GM21529 (cell line): ENCODE measurements at regions not wholly inside any gene's neighbourhood (a gene's known extent, or its start where the extent isn't known, plus 50 kb on each side); places are given as distances from the start of the nearest gene placed in this dataset.

Source experiments
- ATAC-seq: cut with Tn5 transposase; IDR thresholded peaks from one replicate; pipeline ENCODE4 v1.9.1; 2021; ENCODE audit not compliant: unreplicated experiment

DNA sequence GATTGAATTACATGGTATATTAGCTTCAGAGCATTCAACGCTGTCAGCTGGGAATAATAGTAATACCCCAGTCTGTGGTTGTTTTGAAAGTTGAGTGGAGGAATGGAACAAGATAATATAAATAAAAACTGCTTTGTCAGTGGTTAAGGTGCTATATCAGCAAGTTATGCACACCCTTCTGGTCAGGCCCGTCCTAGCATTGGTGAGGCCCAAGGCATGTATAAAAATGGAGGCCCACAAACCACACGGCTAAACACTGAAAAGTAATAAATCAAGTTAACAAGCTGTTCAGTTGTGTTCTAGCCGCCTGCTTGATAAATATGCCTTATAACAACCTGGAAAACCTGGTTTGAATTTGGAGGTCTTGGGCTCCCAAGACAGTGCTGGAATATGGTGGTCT lies 77.4 kb downstream of the PSMG1 start:
- no peak for ATAC-seq

DNA sequence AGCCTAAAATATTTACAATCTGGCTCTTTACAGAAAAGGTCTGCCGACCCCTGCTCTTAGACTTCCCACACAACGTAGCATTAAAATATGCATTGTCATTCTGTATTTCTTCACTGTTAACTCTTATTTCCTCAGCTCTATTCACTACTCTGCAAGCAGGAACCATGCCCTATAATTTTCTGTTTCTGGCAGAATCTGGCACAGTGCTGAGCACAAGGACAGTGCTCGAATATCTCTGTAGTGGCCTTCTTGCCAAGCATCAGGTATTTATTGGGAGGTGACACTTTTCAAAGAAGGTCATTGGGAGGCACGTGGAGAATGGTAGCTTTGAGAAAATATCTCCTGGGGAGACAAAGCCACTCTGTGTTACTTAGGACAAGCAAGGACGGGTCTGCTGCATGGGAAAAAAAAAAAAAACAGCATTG lies 77.9 kb downstream of the PSMG1 start:
- ATAC-seq: no peak

DNA sequence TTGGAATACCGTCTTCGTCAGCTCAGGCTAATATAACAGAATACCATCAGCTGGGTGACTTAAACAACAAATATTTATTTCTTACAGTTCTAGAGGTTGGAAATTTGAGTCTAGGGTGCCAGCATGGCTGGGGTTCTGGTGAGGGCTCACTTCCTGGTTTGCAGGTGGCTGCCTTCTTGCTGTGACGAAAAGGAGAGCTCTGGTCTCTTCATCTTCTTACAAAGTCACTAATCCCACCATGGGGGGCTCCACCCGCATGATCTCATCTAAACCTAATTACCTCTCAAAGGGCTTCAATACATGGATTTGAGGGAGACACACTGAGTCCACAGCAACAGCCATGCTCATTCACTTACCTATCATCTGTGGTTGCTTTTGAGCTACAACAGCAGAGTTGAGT lies 78.3 kb downstream of the PSMG1 start:
- no peak for ATAC-seq

DNA sequence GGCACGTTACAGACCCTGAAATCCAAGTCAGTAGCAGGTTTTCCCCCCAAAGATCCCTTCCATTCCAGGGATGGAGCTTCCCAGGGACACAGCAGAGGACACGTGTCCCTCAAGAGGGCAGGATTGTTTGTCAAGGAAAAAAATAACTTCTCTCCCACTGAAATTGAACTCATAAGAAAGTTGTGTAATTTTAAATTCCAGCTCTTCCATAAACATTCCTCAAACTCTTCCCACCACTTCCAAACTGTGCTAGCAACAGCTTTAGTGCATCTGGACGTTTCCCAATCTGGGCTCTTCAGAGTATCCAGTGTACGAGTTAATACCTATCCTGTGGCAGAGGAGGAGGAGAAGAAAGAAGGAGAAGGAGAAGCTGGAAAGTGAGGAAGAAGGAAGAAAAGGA lies 79.6 kb downstream of the PSMG1 start:
- no peak for ATAC-seq

DNA sequence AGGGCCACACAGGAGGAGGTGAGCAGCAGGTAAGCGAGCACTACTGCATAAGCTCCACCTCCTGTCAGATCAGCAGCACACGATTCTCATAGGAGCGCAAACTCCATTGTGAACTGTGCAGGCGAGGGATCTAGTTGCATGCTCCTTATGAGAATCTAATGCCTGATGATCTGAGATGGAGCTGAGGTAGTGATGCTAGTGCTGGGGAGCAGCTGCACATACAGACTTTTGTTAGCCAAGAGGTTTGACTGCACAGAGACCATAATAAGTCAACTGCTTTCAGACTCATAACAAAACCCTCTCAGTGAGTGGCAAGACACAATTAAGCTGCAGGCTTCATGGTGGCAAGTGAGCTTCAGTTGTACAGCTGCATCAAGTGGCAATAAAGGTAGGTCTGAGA lies 83.4 kb downstream of the PSMG1 start:
- no peak for ATAC-seq

DNA sequence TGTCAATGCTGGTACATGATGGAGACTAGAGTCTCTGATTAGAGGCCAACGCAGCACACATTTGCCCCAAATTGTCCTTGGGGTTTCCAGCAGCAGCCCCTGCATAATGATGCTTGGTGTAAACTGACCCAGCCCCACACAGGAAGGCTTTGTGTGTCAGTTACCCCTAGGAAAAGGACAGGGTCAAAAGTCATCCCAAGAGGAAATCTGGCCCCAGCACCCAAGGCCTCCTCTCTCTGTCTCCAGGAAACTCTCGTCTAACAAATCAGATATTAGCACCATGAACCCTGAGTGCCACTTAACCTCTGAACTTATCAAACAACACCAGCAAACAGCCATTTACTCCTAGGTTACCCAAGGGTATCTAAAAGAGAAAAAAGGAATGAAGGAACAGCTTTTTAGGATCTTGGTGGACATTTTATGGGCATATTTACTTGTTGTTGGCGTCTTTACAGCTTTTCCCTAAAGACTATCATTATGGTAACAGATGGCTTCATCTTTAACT lies 84.5 kb downstream of the PSMG1 start:
- ATAC-seq: no peak

DNA sequence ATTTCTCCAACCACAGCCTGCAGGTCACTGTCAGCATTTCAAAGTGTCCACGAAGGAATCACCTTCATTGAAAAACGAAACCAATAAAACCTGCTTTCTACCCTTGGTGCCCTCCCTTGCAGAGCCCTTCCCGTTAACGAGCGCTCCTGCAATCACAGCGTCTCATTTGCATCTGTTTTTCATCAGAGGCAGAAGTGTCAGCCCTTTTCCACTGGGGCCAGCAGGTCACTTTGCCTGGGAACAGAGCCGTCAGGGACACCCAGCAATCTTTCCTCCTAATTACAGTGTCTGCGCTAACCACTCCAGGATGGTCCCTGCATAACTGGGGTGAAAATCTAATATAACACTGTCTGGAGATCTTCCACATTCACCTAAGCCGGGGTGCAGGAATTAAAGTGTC lies 85.3 kb downstream of the PSMG1 start:
- no peak for ATAC-seq

DNA sequence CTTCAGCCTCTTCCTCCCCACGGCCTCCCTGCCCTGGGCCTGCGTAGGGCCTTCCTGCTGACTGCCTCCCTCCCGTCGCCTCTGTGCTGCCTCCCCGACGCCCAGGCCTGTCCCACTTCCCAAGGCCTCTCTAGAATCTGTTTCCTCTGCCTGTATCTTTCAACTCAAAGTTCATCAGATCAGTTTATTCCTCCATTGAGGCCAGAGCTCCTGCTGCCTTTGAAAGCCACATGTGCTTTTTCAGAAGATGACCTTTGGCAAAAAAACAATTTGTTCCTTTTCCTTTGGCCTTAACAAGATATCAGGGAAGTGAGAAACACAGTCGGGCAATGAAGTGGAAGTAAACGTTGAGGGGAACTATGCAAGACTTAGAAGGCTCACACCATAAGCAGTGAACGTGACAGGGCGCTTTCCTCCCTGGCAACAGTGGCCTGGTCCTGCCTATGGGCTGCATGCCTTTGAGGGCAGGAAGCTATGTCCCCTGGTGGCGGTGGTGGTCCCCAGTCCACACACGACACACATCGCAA lies 85.9 kb downstream of the PSMG1 start:
- ATAC-seq: no peak

DNA sequence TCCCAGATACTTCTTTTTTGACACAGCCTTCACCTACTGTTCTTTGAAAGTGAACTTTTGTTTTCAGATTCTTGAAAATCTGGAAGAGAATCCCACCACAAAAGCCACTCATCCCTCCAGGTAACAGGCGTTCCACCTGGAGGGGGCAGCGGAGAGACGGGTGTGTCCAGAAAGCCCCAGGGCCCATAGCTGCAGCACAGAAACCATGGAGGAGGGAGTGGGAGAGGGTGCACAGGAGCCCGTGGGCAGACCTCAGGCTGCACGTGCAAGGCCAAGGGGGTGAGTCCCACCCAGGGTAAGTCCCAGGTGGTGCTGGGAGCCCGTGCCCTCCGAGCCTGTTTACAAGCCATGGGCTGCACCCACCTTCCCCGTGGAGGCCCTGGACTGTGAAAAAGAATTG lies 86.5 kb downstream of the PSMG1 start:
- ATAC-seq: no peak

DNA sequence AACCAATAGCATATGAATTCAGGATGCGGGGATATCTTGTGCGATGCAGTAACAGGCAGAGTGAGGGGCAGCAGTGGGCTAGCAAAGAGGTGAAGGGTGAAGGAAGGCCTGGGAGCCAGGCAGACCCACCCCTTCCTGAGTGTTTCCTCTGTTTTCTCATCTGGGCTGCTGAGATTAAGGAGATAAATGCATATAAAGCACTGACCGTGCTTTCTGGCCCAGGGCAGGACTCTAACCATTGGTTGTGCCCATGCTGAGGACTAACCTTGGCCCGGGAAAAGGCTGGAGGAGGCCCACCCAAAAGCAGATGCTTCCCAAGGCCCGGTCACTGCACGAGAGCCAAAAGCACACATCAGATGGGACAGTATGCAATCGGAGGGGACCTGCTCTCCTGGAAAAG lies 87.6 kb downstream of the PSMG1 start:
- ATAC-seq: no peak

DNA sequence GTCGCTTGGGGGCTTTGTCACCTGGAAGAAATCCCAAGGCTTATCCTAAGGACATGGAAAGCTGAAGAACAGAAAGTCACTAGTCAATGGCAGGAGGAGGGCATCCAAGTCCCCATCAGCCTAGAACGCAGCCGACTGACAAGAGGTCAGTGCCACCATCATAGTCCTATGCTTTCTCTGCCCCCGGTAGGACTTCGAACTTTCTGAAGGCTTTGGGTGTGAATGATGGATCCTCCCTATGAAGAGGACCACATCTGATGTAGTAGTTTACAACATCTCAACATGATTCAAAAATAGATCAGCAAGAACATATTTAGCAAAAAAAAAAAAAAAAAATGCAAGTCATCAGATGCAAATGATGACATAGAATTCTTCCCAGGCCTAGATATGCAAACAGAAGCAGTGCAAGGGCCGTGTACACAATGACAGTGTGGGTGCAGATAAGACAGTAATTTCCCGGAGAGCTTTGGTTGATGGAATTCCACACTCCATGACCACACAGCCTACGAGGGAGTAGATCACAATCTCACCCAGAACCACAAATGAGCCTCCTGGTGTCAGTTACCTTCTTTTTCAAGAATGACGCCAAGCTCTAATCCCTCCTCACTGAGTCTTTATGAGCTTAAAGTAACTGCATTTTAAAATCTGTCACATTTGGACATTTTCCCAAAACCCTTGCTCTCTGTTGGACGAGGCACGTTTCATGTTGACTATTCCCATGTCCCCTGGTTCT lies 88.2 kb downstream of the PSMG1 start:
- ATAC-seq: no peak

DNA sequence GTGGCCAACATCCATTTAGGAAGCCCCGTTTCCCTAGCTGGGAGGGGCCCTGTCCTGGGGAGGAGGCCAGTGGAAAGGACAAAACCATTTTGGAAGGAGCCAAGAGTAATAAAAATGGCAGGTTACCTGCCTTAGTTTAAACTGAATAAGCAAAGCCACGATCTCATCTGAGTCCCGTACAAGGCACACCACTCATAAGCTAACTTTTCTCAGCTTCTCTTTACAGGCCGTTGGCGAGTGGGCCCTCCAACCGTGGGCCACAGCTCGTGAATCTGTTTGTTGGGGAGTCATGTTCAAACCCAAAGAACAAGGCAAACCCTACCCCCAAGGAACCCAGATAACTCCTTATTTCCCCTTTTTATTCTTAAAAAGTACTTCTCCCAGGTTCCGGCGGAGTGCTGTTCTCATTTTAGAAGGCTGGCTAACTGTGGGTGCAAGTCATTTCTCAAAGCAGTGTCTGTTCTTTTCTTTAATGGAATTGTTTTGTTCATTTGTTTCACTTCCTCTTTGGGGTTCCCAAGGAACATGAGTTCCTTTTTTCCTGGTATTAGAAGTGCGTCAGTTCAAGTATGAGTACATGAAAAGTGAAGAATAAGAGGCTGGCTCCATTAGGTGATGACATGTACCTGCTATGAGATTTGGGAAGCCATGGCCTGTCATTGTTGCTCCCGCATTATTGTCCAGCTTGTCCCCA lies 89.0 kb downstream of the PSMG1 start:
- ATAC-seq: no peak

DNA sequence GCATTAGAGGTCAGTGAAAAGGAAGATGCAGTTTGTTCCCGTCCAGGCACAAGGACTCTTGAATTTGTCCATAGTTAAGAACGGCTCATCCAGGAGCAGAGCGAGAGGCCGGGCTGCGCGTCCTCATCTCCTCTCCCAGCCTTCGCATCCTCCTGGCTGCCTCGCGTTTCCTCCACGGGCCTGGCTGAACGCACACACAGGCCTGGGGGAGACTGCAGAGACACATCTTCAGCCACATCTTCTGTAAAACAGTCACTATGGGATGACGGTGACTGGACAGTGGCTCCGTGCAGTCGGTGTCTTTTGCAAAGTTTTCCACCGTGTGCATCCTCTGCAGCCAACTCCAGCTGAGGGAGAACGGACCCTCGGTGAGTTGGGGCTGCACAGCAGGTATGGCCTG lies 89.7 kb downstream of the PSMG1 start:
- no peak for ATAC-seq

DNA sequence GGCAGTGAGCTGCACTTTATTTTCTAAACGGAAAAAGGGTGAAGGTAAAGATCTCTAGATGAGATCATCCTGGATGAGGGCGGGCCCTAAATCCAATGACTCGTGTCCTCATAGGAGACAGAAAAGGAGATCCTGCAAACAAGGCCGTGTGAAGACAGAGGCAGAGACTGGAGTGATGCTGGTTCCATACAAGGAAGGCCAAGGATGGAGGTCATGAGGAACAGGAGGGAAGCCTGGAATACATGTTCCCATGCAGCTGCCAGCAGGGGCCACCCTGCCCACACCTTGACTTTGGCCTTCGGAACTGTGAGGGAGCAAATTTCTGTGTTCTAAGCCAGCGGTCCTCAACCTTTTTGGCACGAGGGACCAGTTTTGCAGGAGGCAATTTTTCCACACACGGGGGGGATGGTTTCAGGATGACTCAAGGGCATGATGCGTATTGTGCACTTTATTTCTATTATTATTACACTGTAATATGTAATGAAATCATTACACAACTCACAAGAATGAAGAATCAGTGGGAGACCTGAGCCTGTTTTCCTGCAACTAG lies 94.3 kb downstream of the PSMG1 start:
- ATAC-seq: no peak

DNA sequence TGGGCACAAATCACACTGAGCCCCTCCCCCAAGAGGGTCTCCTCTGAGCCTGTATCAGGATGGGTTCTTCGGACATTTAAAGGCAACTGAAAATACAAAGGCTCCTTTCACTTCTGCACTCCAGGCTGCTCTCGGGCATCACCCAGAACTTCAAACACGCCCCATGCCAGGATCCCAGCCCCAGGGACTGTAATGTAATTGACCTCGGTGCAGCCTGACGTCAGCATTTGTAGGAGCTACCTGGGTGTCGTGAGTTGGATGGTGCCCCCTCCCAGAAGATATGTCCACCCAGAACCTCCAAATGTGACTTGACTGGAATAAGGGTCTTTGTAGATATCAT lies 95.2 kb downstream of the PSMG1 start:
- no peak for ATAC-seq

DNA sequence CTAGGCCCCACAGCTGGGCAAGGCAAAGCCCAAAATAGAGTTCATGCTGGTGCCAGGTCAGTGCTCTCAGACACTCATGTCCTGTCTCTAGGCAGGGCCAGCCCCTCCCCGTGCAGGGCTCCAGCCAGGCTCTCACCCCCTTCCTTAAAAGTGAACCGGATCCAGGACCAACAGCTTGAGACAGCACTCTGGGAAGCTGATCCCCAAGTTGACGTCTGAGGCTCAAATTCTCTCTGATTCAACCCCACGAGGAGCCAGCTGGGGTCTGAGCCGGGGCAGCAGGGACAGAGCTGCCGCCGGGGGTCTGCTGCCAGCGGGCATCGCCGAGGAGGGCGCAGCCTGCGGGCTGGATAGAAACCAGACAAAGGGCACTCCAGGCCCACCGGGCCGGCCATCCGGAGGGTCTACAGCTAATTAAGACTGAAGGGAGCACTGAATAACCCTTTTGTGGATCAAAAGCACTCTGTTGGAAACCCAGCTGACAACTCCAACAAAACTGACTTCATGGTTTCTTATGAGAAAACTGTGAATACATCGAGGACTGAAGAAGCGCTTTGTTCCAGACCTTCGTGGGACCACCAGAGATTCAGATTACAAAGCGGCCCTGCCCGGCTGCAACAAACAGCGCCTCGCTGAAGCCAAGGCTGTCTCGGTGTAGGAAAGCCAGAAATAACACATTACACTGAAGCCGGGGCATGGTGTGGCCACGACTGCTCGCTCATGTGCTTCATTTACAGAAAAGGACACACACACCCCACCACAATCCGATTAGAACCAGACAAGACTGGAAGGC lies 95.8 kb downstream of the PSMG1 start:
- ATAC-seq: no peak

DNA sequence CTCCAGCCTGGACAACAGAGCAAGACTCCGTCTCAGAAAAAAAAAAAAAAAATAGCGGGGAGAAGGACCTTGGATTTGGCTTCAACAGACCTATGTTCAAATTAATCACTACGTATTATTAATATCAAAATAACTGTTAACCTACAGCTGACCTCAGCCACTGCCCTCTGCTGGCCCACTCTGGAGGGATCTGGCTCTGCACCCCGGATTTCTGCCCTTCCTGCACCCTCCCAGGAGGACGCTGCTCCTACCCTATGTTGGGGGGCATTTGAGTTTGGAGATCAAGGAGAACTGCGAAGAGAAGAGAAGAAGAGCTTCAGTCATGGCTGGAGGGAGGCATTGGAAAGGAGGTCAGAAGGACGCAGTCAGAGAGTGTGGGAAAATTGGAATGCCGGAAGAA lies 96.7 kb downstream of the PSMG1 start:
- ATAC-seq: no peak

DNA sequence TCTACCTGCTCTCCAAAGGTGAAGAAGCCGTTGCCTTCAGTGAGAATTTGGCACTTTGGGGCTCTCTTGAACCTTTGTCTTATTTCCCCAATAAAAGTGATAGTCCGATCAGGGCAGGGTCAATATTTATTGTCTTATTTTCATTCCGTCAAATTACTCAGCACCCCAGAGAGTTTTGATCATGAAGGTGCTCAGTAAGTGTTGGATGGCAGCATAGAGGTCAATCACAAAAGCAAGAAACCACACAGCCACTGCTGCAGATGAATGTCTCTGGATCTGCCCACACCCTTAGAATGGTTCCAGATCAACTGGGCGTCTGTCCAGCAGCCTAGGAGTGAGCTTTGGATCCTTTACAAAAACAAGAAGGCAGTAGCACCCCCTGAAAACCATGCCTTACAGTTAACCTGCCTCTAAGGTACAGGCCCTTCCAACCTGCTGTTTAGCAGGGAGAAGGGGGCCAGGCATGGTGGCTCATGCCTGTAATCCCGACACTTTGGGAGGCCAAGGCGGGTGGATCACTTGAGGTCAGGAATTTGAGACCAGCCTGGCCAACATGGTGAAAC lies 97.3 kb downstream of the PSMG1 start:
- no peak for ATAC-seq

DNA sequence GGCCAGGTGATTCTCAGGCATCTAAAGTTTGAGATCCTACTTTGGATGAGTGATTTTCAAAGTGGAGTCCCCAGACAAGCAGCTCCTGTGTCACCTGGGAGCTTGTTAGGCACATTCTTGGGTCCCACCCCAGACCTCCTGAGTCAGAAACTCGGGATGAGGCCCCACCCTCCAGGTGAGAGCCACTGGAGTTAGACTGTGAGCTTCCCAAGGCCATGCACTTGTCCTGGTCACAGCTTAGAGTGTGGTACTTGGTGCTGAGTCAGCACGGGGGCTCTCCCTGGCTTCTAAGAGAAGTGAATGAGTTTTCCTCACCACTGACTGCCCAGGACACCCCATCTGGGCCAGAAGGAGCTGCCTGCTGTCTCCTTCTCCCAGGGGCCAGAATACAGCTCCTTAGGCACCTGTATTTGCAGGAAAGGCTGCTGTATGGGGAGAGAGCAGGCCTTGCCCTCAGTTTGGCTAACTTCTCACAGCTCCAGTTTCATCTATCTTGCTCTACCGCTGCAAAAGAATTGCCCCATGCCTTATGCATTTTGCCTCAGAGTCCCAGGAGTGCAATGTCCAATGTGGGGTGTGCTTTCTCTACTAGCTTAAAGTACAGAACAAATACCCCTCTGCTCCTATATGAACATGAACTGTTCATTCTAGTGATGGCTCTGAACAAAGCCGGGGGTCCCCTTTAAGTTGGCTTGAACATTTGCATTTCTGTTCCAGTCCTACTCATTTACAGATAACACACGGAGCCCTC lies 98.1 kb downstream of the PSMG1 start:
- ATAC-seq: no peak

DNA sequence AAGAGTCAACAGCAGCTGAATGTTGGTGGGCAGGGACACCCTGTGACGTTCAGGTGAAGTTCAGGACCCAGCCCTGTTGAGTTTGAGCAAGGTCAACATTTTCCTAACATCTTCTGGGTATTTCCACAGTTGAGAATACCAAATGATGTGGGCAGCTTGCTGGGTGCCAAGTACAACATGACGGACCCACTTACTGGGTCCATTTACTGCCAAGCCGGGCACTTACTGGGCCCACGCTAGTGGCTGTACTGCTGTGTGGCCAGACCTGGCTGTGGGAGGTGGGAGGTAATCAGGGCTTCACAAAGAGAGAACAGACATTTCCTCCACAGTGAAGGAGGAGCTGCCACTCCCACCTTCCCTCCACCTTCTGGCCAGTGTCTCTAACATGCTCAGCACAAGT lies 99.2 kb downstream of the PSMG1 start:
- ATAC-seq: no peak
